Keratinocyte (primary cell): ENCODE measurements at regions not wholly inside any gene's neighbourhood (a gene's known extent, or its start where the extent isn't known, plus 50 kb on each side); places are given as distances from the start of the nearest gene placed in this dataset.

ENCODE experiments used
- DNase-seq: peaks from one replicate; pipeline ENCODE4 v3.0.0-alpha.2; 2011; ENCODE audit warnings: low read depth, missing footprints, low spot score
- FAIRE-seq: peaks from 2 replicates; lab custom pipeline; 2011; peaks lifted over from hg19 to GRCh38; lab: Jason Lieb, UNC
- H2AFZ ChIP-seq: 2 replicates; pipeline ENCODE4 v1.6.0; 2012; ENCODE audit warnings: low read length, control low read depth, inconsistent platforms; ENCODE audit not compliant: control insufficient read depth
- H3K27ac ChIP-seq: 2 replicates; pipeline ENCODE4 v1.5.1; 2011; ENCODE audit warnings: low read length; ENCODE audit not compliant: control insufficient read depth, insufficient read depth
- H3K27me3 ChIP-seq: 3 replicates; pipeline ENCODE4 v1.6.0; 2011; ENCODE audit warnings: low read length; ENCODE audit not compliant: control insufficient read depth, insufficient read depth; ENCODE audit errors: extremely low read depth
- H3K36me3 ChIP-seq, 2 experiments: 2 replicates in 1 of 2; 3 replicates in 1 of 2; pipeline ENCODE4 v1.5.1; 2011; ENCODE audit warnings: low read length in 2 of 2, mild to moderate bottlenecking in 1 of 2; ENCODE audit not compliant: control insufficient read depth in 2 of 2, insufficient read depth in 2 of 2; ENCODE audit errors: extremely low read depth in 1 of 2
- H3K4me1 ChIP-seq: 3 replicates; pipeline ENCODE4 v1.5.1; 2011; ENCODE audit warnings: low read length; ENCODE audit not compliant: control insufficient read depth, insufficient read depth; ENCODE audit errors: extremely low read depth
- H3K4me2 ChIP-seq: 3 replicates; pipeline ENCODE4 v1.6.0; 2011; ENCODE audit warnings: low read depth, low read length; ENCODE audit not compliant: control insufficient read depth, insufficient read depth; ENCODE audit errors: extremely low read depth
- H3K4me3 ChIP-seq, 3 experiments: fragments of 200-600 bp in 1 of 3; sonication (generic) in 1 of 3; 2 replicates in 2 of 3; 3 replicates in 1 of 3; pipeline ENCODE4 v1.5.1; 2011 to 2016; ENCODE audit warnings: low read length in 3 of 3, mild to moderate bottlenecking in 3 of 3, control low read depth in 2 of 3, inconsistent platforms in 1 of 3, low read depth in 1 of 3, mixed read lengths in 1 of 3, mixed run types in 1 of 3, moderate library complexity in 1 of 3; ENCODE audit not compliant: control insufficient read depth in 2 of 3, insufficient read depth in 2 of 3; ENCODE audit errors: extremely low read depth in 1 of 3
- H3K79me2 ChIP-seq: 2 replicates; pipeline ENCODE4 v1.6.0; 2012; ENCODE audit warnings: low read length; ENCODE audit not compliant: control insufficient read depth, insufficient read depth
- H3K9ac ChIP-seq: 3 replicates; pipeline ENCODE4 v1.6.0; 2011; ENCODE audit warnings: low read length; ENCODE audit not compliant: control insufficient read depth, insufficient read depth; ENCODE audit errors: extremely low read depth
- H3K9me1 ChIP-seq: 3 replicates; pipeline ENCODE4 v1.6.0; 2011; ENCODE audit warnings: low read length; ENCODE audit not compliant: control insufficient read depth, insufficient read depth; ENCODE audit errors: extremely low read depth
- H3K9me3 ChIP-seq: 2 replicates; pipeline ENCODE4 v1.5.1; 2012; ENCODE audit warnings: low read depth, low read length; ENCODE audit not compliant: control insufficient read depth
- H4K20me1 ChIP-seq: 3 replicates; pipeline ENCODE4 v1.6.0; 2011; ENCODE audit warnings: low read length; ENCODE audit not compliant: control insufficient read depth, insufficient read depth; ENCODE audit errors: extremely low read depth
- EZH2 ChIP-seq: IDR thresholded peaks from one replicate; pipeline ENCODE4 v1.6.1; 2012; ENCODE audit warnings: inconsistent platforms, mild to moderate bottlenecking, low read length, moderate library complexity
- dilution Hi-C: fragments of 300-500 bp; cut with MboI; formaldehyde crosslinking; loops from one replicate; pipeline ENCODE4 v1.7.0; 2020; ENCODE audit warnings: low sequenced_read_pairs; ENCODE audit not compliant: extremely low pct_ligation_motif_present
- TF ChIP-seq, protein P1 (sequence below), 3 experiments: IDR thresholded peaks in 1 of 3; conservative IDR thresholded peaks in 1 of 3; optimal IDR thresholded peaks in 1 of 3; 2 replicates in 2 of 3; 3 replicates in 1 of 3; pipeline versions ENCODE3 to v1.5.1; 2011; ENCODE audit warnings: low read length in 3 of 3, mild to moderate bottlenecking in 3 of 3, moderate library complexity in 2 of 3, control low read depth in 1 of 3, inconsistent platforms in 1 of 3; ENCODE audit not compliant: insufficient read depth in 2 of 3; ENCODE audit errors: extremely low read depth in 1 of 3

DNA sequence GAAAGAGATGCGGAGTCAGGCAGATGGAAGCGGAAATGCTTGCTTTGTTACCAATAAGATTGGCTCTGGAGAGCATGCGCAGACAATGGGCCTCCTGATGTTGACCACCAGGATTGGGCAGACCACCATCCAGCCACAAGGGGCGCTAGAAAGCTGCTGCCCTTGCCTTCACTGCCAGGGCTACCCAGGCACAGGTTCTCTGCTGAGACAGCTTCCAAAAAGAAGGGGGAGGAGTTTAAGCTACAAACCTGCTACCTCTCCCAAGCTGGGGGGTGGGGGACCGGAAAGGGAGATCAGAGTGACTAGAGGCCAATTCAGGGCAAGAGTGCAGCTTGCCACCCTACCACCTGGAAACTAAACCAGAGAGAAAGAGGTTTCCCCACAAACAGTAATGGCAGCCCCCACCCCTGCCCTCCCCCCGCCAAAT, 369.7 kb downstream of the RRAGC start:
- DNase-seq (no peak), FAIRE-seq (no peak)
- TF ChIP-seq EZH2, result no peak
- TF ChIP-seq, protein P1, sequence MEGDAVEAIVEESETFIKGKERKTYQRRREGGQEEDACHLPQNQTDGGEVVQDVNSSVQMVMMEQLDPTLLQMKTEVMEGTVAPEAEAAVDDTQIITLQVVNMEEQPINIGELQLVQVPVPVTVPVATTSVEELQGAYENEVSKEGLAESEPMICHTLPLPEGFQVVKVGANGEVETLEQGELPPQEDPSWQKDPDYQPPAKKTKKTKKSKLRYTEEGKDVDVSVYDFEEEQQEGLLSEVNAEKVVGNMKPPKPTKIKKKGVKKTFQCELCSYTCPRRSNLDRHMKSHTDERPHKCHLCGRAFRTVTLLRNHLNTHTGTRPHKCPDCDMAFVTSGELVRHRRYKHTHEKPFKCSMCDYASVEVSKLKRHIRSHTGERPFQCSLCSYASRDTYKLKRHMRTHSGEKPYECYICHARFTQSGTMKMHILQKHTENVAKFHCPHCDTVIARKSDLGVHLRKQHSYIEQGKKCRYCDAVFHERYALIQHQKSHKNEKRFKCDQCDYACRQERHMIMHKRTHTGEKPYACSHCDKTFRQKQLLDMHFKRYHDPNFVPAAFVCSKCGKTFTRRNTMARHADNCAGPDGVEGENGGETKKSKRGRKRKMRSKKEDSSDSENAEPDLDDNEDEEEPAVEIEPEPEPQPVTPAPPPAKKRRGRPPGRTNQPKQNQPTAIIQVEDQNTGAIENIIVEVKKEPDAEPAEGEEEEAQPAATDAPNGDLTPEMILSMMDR (optimal IDR thresholded peaks at IDR 0.05 in 1 of 3, IDR thresholded peaks at IDR 0.05 in 1 of 3, conservative IDR thresholded peaks at IDR 0.05 in 1 of 3; ENCODE audit: extremely low read depth in 1 of 3, insufficient read depth in 2 of 3, low read length in 3 of 3), result peak; percentile 71 to 77 (median 75)
- H3K27ac ChIP-seq, result no peak overlapping the region
- H3K4me3 ChIP-seq, result no peak overlapping the region
- no peaks in the 10 kb centered on the region for H4K20me1 ChIP-seq
- no peaks in the 10 kb centered on the region for H3K79me2 ChIP-seq
- no peaks in the 10 kb centered on the region for H3K9me1 ChIP-seq
- no peaks in the 10 kb centered on the region for H3K9me3 ChIP-seq
- no peak overlapping the region for H3K4me2 ChIP-seq
- H2AFZ ChIP-seq, result no peak overlapping the region
- no peaks in the 10 kb centered on the region for H3K4me1 ChIP-seq
- peaks cover 4% of the 10 kb centered on the region for H3K27me3 ChIP-seq
- H3K9ac ChIP-seq, result no peak overlapping the region
- dilution Hi-C loops, result no loop called here
- no peaks in the 10 kb centered on the region for H3K36me3 ChIP-seq

DNA sequence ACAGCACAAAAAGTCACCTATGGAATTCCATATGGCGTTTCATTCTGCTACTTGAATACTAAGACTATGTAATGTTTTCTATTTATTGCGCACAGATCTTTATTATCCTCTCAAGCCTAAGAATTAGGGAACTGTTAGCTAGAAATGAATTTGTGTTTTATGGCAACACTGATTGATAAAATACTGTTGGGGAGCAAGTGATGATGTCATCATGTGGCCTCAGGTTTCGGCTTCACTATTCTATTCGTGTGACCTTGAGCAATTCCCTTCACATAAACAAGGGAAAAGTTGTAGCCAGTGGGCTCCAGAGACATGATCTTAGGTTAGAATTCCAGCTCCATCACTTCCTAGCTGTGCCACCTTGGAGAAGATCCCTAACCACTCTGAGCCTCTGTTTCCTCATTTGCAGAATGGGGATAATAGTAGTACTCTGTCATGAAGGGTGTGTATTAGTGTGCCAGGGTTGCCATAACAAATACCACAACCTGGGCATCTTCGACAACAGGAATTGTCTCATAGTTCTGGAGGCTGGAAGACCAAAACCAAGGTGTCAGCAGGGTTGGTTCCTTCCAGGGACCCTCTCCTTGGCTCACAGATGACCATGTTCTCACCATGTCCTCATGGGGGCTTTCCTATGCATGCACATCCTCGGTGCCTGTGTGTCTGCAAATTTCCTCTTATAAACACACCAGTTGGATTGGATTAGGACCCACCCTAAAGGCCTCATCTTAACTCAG, 371.2 kb downstream of the RRAGC start:
- no peak for TF ChIP-seq EZH2
- TF ChIP-seq, protein P1 (optimal IDR thresholded peaks at IDR 0.05 in 1 of 3, IDR thresholded peaks at IDR 0.05 in 1 of 3, conservative IDR thresholded peaks at IDR 0.05 in 1 of 3; ENCODE audit: extremely low read depth in 1 of 3, insufficient read depth in 2 of 3, low read length in 3 of 3), result no peak
- H3K27me3 ChIP-seq, result peaks cover 4% of the 10 kb centered on the region
- H3K9me1 ChIP-seq, result no peaks in the 10 kb centered on the region
- no peak overlapping the region for H3K27ac ChIP-seq
- no peak for FAIRE-seq
- dilution Hi-C loops, result no loop called here
- H3K4me1 ChIP-seq, result no peaks in the 10 kb centered on the region
- no peak overlapping the region for H3K4me2 ChIP-seq
- no peaks in the 10 kb centered on the region for H3K9me3 ChIP-seq
- no peak overlapping the region for H3K9ac ChIP-seq
- H3K4me3 ChIP-seq, result no peak overlapping the region
- no peak overlapping the region for H2AFZ ChIP-seq
- no peaks in the 10 kb centered on the region for H3K79me2 ChIP-seq
- no peak for DNase-seq
- H4K20me1 ChIP-seq, result no peaks in the 10 kb centered on the region
- no peaks in the 10 kb centered on the region for H3K36me3 ChIP-seq
